Adrenal gland (tissue), 9 donors: ENCODE measurements at regions not wholly inside any gene's neighbourhood (a gene's known extent, or its start where the extent isn't known, plus 50 kb on each side); places are given as distances from the start of the nearest gene placed in this dataset.

Source experiments
- DNase-seq, 7 donors: peaks; one replicate each; pipeline ENCODE4 v3.0.0-alpha.2; 2019 to 2020
- H3K27ac ChIP-seq, 5 donors: fragments of 200-600 bp; sonication (generic) in 4 of 5; 1 replicate in 3 of 5; 2 replicates in 2 of 5; pipeline versions ENCODE4 v1.5.1 to v1.8.0; 2016 to 2020; ENCODE audit warnings: mild to moderate bottlenecking in 1 of 5
- H3K27me3 ChIP-seq: fragments of 200-600 bp; 2 replicates; pipeline ENCODE4 v1.8.0; 2021
- H3K36me3 ChIP-seq, 2 donors: fragments of 200-600 bp; replicated peaks in 1 of 2; 1 replicate in 1 of 2; 2 replicates in 1 of 2; pipeline versions ENCODE4 v1.5.1 to v1.8.0; 2018 to 2022
- H3K4me1 ChIP-seq, 2 donors: fragments of 200-600 bp; replicated peaks in 1 of 2; 1 replicate in 1 of 2; 2 replicates in 1 of 2; pipeline versions ENCODE4 v1.5.1 to v1.8.0; 2018 to 2021
- H3K4me3 ChIP-seq, 4 donors: fragments of 200-600 bp; sonication (generic) in 3 of 4; one replicate each; pipeline ENCODE4 v1.5.1; 2016 to 2018
- H3K9me3 ChIP-seq, 3 donors: fragments of 200-600 bp; sonication (generic) in 1 of 3; replicated peaks in 1 of 3; 1 replicate in 2 of 3; 2 replicates in 1 of 3; pipeline versions ENCODE4 v1.5.1 to v1.8.0; 2016 to 2021
- CTCF ChIP-seq, 6 experiments: fragments of 450-650 bp in 4 of 6; fragments of 200-600 bp in 2 of 6; sonication (generic) in 1 of 6; IDR thresholded peaks; 1 replicate in 5 of 6; 2 replicates in 1 of 6; pipeline versions ENCODE4 v1.5.1 to v1.8.0; 2016 to 2021; ENCODE audit warnings: antibody characterized with exemption in 6 of 6, mild to moderate bottlenecking in 2 of 6, moderate library complexity in 1 of 6
- POLR2A ChIP-seq, 2 donors: fragments of 450-650 bp; IDR thresholded peaks; one replicate each; pipeline ENCODE4 v1.6.1; 2017; ENCODE audit warnings: antibody characterized with exemption in 2 of 2, mild to moderate bottlenecking in 2 of 2, moderate library complexity in 1 of 2
- WGBS, 4 donors: extraction: QIAGEN DNeasy Blood & Tissue Kit in 2 of 4; methylation state at CpG; one replicate each; pipeline versions ENCODE4 v1.1.5 to v1.1.7; 2013 to 2017; 5-methylcytosine and 5-hydroxymethylcytosine counted together
- intact Hi-C, 2 donors: fragments of 100-400 bp; cut with DNase I; formaldehyde crosslinking; loops; one replicate each; pipeline versions ENCODE4 v1.14.1 to v1.15.0; 2022 to 2023
- donor health status: healthy with polysubstance abuse.
- donor health status: Bipolar disorder and iron deficiency.
- donor health status: DM: yes; HTN: yes; CAD: no.
- donor health status: DM: no; HTN: no; CAD: no.
- donor health status: DM: no; HTN: no; CAD: no.

DNA sequence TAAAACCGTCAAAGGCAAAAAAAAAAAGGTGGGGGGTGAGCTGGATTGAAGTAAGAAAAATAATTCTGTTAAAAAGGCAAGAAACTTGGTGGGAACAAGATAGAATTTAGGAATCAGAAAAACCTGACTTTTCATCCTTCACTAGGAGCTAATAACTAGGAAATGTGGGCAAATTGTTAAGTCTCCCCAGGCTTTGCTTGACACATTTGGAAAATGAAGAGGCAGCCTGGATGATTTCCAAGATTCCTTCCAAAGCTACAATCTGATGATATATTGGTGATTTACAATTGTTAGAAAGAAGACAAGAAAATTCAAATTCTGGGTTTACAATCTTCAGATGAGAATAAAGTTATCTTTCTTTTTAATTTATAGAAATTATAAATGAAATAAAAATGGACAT, 1062.5 kb downstream of the ADGRL3 start:
- intact Hi-C loops: no loop called here
- Histone ChIP-seq H3K36me3 (no peaks in the 10 kb centered on the region), H3K27me3 (no peaks in the 10 kb centered on the region), H3K4me3 (no peak overlapping the region), H3K4me1 (no peaks in the 10 kb centered on the region), H3K9me3 (no peaks in the 10 kb centered on the region), H3K27ac (no peak overlapping the region)
- TF ChIP-seq POLR2A (IDR thresholded peaks at IDR 0.05): no peak
- no peak for TF ChIP-seq CTCF (IDR thresholded peaks at IDR 0.05)
- DNase-seq: no peak
- 60 to 71% (median 67%) methylated on average over 1 of the region's 1 CpG for WGBS, 4 donors

DNA sequence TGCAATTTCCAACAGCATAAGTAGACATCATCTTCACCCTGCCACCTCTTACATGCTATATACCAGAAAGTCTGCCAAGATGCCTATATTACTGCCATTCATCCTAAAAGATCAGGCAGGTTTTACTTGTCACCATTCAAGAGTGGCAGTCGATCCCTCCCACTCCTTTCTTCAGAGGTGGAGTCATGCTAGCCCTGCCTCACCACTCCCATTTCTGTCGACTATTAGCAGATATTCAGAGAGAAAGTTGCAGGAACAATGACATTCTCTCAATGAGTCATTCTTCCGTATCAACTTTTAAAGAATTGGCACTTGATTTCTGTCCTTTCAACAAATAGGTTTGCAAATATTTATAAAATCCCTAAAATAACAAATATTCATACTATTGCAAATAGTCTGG, 1060.1 kb downstream of the ADGRL3 start:
- Histone ChIP-seq H3K4me1 (no peaks in the 10 kb centered on the region), H3K36me3 (no peaks in the 10 kb centered on the region), H3K27me3 (no peaks in the 10 kb centered on the region), H3K4me3 (no peak overlapping the region), H3K27ac (no peak overlapping the region), H3K9me3 (no peaks in the 10 kb centered on the region)
- no peak for DNase-seq
- intact Hi-C loops: no loop called here
- 69 to 73% (median 70%) methylated on average over 3 of the region's 3 CpGs for WGBS, 4 donors
- no peak for TF ChIP-seq POLR2A (IDR thresholded peaks at IDR 0.05)
- TF ChIP-seq CTCF (IDR thresholded peaks at IDR 0.05): no peak

- H3K4me3 ChIP-seq: no peak overlapping the region
- intact Hi-C loops: no loop called here
Measured at GRCh38 chr4:62256479-62256878, 1056.4 kb downstream of the ADGRL3 start.

DNA sequence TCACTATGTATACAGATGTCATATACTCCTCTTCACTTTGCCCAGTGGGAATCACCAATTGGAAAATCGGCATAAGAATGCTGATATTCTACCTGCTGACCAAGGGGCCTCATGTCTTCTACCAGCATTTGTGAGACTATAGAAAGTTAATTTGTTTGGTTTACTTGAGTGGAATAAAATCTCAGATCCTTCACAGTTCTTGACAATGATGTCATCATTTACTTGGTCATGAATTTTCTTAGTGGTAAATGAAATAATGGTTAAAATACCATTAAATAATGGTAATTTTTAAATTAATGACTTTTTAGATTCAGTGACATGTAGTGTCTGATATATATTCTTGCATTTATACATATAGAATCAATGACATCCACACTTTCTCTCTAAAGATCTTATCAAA, 1052.6 kb downstream of the ADGRL3 start:
- no peaks in the 10 kb centered on the region for H3K4me1 ChIP-seq
- TF ChIP-seq CTCF (IDR thresholded peaks at IDR 0.05): no peak
- no peak for TF ChIP-seq POLR2A (IDR thresholded peaks at IDR 0.05)
- H3K27me3 ChIP-seq: no peaks in the 10 kb centered on the region
- H3K9me3 ChIP-seq: no peaks in the 10 kb centered on the region
- H3K36me3 ChIP-seq: no peaks in the 10 kb centered on the region
- H3K4me3 ChIP-seq: no peak overlapping the region
- no peak for DNase-seq
- no peak overlapping the region for H3K27ac ChIP-seq
- 84 to 100% (median 88%) methylated on average over 1 of the region's 1 CpG for WGBS, 4 donors
- intact Hi-C loops: no loop called here

More at GRCh38 chr4:62256479-62256878, 1056.4 kb downstream of the ADGRL3 start:
- no peaks in the 10 kb centered on the region for H3K36me3 ChIP-seq
- no peak for TF ChIP-seq CTCF (IDR thresholded peaks at IDR 0.05)
- no peaks in the 10 kb centered on the region for H3K27me3 ChIP-seq
- no peak overlapping the region for H3K27ac ChIP-seq
- H3K4me1 ChIP-seq: no peaks in the 10 kb centered on the region
- H3K9me3 ChIP-seq: no peaks in the 10 kb centered on the region
- no peak for DNase-seq
